ENCODE measurements at regions not wholly inside any gene's neighbourhood (a gene's known extent, or its start where the extent isn't known, plus 50 kb on each side); places are given as distances from the start of the nearest gene placed in this dataset.
A peak's percentile ranks its signal among the peaks of the same experiment; 100 is the strongest.
"Not testable (repeated sequence)": the region's sequence is repeated elsewhere in the genome, so short reads cannot be mapped to it uniquely, and the experiment has no call there.

DNA sequence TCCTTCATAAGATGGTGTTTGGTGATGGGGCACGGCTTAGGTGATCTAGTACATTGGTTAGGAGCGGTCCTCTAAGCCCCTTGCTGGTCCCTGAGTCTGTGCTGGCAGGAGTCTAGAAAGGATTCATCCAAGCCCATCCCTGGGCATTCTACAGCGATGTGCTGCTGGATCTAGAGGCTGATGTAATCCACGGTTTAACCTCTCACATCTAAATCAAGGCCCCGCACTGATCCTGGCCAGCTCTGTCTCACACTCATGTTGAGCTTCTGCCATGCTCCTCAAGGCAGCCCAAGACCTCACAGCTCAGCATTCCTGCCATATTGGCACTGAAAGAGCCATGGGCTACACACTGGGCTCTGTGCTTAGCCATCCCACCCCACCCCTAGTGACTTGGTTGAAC, 664.8 kb downstream of the STK39 start:
- peak; percentile 10 for DNase-seq (ENCODE audit: low read depth)

DNA sequence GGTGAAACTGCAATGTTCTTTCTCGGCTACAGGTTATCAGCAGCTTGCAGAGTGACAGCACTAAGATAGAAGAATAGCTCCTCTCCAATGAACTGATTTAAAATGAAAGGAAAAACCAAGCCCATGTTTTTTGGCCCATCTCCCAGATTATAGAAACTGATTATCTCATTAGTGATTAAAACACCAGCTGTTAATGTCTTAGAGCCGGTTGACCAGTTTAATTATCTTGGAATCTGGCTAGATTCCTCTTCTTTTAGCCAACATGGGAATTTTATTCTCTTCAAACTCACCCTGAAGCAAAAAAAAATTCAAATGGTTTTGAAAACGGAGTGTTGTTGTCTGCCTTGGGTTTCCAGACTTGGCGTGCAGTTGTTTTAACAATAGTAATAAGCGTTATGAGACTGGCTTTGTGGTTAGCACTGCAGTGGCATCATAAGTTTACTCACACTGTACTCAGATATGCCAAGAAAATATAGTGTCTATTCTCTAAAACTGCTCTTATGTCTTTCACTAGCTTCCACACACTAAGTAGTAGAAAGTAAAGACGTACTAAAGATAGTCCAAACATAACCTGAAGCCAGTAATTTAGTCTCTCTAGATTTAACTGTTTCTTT, 665.3 kb downstream of the STK39 start:
- peak; percentile 29 for DNase-seq (ENCODE audit: low read depth)

DNA sequence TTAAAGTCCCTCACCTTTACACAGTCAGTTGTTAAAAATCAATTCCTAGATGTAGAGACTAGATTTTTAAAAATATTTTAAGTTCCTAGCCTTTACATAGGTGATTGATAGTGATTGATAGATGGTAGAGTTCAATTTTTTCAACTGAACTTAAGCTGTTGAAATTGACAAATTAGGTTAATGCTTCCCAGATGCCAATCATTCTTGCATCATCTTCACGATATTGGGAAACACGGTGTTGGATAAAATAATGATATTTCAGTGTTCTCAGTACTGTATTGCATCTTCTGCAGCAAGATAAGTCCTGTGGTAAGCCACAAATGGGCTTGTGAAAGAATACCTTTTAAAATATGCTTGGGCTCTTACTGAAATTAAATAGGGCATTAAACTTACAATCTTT, 667.6 kb downstream of the STK39 start:
- DNase-seq (ENCODE audit: low read depth) = peak; percentile 67

- DNase-seq (ENCODE audit: low read depth) = no peak
Observed at GRCh38 chr2:167575276-167575675, 672.1 kb downstream of the STK39 start.

GRCh38 chr2:167572883-167573619, 674.3 kb downstream of the STK39 start:
- DNase-seq (ENCODE audit: low read depth) = no peak

DNA sequence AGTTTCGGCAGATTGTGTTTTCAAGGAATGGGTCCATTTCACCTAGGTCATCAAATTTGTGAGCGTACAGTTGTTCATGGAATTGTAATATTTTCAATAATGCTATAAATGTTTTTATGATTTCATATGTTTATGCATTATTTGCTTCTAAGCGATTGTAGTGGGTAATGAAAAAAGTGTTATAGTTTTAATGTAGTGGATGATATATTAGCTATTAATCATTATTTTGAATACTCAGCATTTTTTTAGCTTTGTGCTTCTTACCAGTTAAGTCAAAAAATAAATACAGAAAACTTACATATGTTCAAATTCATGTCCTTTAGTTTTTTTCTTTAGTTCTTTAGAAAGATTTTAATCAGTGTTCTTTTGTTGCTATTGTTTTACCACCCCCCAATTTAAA, 677.0 kb downstream of the STK39 start:
- DNase-seq (ENCODE audit: low read depth) = no peak

GRCh38 chr2:167563885-167564619, 675.8 kb downstream of the XIRP2 start:
- DNase-seq (ENCODE audit: low read depth) = not testable (repeated sequence)

DNA sequence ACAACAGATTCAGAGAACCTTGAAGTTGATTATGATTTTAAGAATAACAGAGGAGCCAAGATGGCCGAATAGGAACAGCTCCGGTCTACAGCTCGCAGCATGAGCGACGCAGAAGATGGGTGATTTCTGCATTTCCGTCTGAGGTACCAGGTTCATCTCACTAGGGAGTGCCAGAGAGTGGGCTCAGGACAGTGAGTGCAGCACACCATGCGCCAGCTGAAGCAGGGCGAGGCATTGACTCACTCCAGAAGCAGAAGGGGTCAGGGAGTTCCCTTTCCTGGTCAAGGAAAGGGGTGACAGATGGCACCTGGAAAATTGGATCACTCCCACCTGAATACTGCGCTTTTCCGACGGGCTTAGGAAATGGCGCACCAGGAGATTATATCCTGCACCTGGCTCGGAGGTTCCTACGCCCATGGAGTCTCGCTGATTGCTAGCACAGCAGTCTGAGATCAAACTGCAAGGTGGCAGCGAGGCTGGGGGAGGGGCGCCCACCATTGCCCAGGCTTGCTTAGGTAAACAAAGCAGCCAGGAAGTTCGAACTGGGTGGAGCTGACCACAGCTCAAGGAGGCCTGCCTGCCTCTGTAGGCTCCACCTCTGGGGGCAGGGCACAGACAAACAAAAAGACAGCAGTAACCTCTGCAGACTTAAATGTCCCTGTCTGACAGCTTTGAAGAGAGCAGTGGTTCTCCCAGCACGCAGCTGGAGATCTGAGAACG, 670.2 kb downstream of the XIRP2 start:
- DNase-seq (ENCODE audit: low read depth) = not testable (repeated sequence)

DNA sequence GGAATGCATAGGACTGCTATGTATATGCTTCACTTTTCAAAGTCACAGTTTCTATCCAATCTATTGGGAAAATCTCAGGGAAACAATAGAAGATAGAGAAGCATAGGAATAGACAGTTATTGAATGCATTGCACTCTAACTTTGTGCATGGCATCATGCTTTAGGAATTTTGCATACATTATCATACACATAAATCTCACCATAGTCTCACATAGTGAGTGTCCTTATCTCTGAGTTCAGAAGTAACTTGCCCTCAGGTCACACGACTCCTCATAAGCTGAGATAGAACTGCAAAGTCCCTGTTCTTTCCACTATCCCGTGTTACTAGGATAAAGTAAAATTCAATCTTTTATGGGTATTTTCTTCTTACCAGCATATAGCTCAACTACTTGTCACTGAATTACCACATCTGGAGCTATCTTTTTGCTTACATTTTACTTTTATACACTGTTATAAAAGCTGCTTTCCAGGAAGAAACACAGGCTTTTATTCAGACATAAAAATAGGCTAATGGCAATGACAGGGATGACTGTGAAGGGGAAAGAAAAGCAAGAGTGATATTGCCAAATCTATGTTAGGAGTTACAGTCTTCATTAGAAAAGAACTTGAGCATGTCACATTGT, 666.9 kb downstream of the XIRP2 start:
- peak; percentile 1 for DNase-seq (ENCODE audit: low read depth)

DNA sequence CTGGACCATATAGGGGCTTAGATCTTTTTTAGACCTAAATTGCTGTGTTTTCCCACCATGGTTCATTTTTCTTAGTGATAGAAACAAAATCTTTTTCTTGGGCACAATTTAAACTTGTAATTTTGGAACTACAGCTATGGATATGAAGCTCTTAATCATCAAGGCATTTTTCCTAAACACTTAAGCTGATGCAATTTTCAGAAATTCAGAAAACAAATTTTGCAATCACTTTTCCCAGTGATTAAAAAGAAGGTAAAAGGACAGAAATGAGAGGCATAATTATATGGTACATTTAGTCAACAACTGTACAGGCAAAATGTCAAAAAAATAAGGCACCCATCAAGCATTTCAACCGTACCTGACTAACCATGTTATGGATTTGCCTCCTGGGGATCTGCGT, 665.4 kb downstream of the XIRP2 start:
- DNase-seq (ENCODE audit: low read depth) = no peak

GRCh38 chr2:167551416-167551815, 663.1 kb downstream of the XIRP2 start:
- DNase-seq (ENCODE audit: low read depth) = no peak

- peak; percentile 31 for DNase-seq (ENCODE audit: low read depth)
Observed at GRCh38 chr2:167550448-167550847, 662.2 kb downstream of the XIRP2 start.

- no peak for DNase-seq (ENCODE audit: low read depth)
Observed at GRCh38 chr2:167548396-167548795, 660.1 kb downstream of the XIRP2 start.

GRCh38 chr2:167544602-167545001, 656.3 kb downstream of the XIRP2 start:
- no peak for DNase-seq (ENCODE audit: low read depth)

DNA sequence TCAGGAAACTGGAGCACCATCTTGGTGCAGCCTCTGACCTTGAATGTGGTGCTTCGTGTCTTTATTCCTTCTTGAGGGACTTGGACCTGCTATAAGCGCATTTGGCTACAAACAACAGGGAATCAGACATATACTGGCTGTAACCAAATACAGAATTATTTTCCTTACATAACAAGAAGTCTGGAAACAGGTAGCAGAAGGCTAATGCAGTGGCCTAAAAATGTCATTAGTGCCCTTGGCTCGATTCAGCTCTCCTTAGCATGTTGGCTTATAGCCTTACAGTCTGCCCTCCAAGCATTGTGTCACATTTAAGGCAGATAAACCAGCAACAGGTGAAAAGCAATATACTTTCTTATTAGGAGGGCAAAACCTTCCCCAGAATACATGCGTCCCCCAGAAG, 655.4 kb downstream of the XIRP2 start:
- no peak for DNase-seq (ENCODE audit: low read depth)

DNA sequence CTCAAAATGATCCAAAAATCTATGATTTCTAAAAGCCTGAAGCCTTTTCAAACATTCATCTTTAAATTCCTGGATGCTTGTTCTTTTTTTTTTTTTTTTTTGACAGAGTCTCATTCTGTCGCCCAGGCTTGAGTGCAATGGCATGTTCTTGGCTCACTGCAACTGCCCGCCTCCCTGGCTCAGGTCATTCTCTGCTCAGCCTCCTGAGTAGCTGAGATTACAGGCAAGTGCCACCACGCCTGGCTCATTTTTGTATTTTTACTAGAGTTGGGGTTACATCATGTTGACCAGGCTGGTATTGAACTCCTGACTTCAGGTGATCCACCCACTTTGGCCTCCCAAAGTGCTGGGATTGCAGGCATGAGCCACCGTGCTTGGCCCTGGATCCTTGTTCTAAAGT, 649.5 kb downstream of the XIRP2 start:
- DNase-seq (ENCODE audit: low read depth) = no peak

GRCh38 chr2:167534443-167534842, 646.2 kb downstream of the XIRP2 start:
- no peak for DNase-seq (ENCODE audit: low read depth)

DNA sequence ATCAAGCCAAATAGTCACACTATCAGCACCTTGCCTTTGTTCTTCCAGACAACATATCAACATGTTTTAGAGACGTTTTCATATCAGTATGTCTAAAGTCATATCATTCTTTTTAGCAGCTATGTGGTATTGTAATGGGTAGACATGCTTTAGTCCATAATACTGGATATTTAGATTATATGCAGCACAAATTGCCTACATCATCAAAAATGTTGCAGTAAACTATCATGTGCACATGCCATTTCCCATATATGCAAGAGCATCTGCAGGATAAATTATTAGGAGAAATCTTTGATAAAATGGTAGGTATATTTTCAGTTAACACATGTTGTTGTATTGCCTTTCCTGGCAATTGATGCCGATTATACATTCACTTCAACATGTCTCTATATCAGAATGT, 636.5 kb downstream of the XIRP2 start:
- no peak for DNase-seq (ENCODE audit: low read depth)

GRCh38 chr2:167510071-167510759, 621.9 kb downstream of the XIRP2 start:
- peak; percentile 83 for DNase-seq (ENCODE audit: low read depth)

GRCh38 chr2:167509586-167509985, 621.3 kb downstream of the XIRP2 start:
- DNase-seq (ENCODE audit: low read depth) = peak; percentile 87

DNA sequence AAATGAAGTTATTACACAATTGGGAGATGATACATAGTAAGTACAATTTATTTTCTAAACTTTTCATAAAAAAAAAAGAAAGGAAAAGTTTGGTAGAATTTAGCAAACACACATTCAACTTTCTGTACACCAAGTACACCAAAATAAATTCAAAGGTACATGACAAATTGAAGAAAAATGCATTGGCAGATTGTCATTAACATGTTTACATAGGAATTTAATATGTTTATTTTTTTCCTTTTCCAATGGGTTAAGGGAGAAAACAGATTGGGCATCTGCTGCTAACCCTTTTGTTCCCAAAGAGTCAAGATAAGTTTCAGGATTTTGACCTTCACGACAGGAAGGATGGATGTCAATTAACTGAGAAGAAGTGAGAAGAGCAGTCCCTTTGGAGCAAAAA, 620.4 kb downstream of the XIRP2 start:
- no peak for DNase-seq (ENCODE audit: low read depth)

Data from amniotic epithelial cell (primary cell).